NCI-H2029 (cell line): ENCODE measurements at regions not wholly inside any gene's neighbourhood (a gene's known extent, or its start where the extent isn't known, plus 50 kb on each side); places are given as distances from the start of the nearest gene placed in this dataset.
"Not testable (repeated sequence)": the region's sequence is repeated elsewhere in the genome, so short reads cannot be mapped to it uniquely, and the experiment has no call there.

ENCODE experiments used
- DNase-seq: peaks from one replicate; lab custom pipeline; 2025; lab: John Stamatoyannopoulos, UW

GRCh38 chr6:115415378-115415777 lies 645.3 kb downstream of the FRK start:
- no peak for DNase-seq

GRCh38 chr6:115414916-115415315 lies 645.8 kb downstream of the FRK start:
- not testable (repeated sequence) for DNase-seq

- no peak for DNase-seq
Measured at GRCh38 chr6:115411756-115412155, 648.9 kb downstream of the FRK start.

- DNase-seq: no peak
Measured at GRCh38 chr6:115404446-115404845, 656.2 kb downstream of the FRK start.

GRCh38 chr6:115398607-115399006 lies 662.1 kb downstream of the FRK start:
- DNase-seq: no peak

GRCh38 chr6:115396112-115396906 lies 664.4 kb downstream of the FRK start:
- no peak for DNase-seq

GRCh38 chr6:115393821-115394220 lies 666.9 kb downstream of the FRK start:
- DNase-seq: no peak

- no peak for DNase-seq
Measured at GRCh38 chr6:115370202-115370601, 690.5 kb downstream of the FRK start.

- DNase-seq: no peak
Measured at GRCh38 chr6:115365783-115366182, 694.9 kb downstream of the FRK start.

GRCh38 chr6:115363379-115363778 lies 697.3 kb downstream of the FRK start:
- DNase-seq: no peak

- DNase-seq: no peak
Measured at GRCh38 chr6:115362234-115362633, 698.5 kb downstream of the FRK start.

- DNase-seq: peak; percentile 70
Measured at GRCh38 chr6:115360602-115361325, 699.9 kb downstream of the FRK start.

- peak; percentile 96 for DNase-seq
Measured at GRCh38 chr6:115358616-115359015, 702.1 kb downstream of the FRK start.

GRCh38 chr6:115356371-115356770 lies 704.3 kb downstream of the FRK start:
- DNase-seq: no peak

GRCh38 chr6:115323001-115323400 lies 737.7 kb downstream of the FRK start:
- DNase-seq: no peak

GRCh38 chr6:115319823-115320222 lies 740.9 kb downstream of the FRK start:
- no peak for DNase-seq

GRCh38 chr6:115310156-115310555 lies 750.5 kb downstream of the FRK start:
- DNase-seq: no peak

GRCh38 chr6:115302731-115303130 lies 758.0 kb downstream of the FRK start:
- DNase-seq: no peak

- no peak for DNase-seq
Measured at GRCh38 chr6:115287467-115287866, 773.2 kb downstream of the FRK start.

- DNase-seq: no peak
Measured at GRCh38 chr6:115276881-115277565, 783.7 kb downstream of the FRK start.

GRCh38 chr6:115272311-115272710 lies 788.4 kb downstream of the FRK start:
- no peak for DNase-seq

- peak; percentile 76 for DNase-seq
Measured at GRCh38 chr6:115271434-115271833, 789.3 kb downstream of the FRK start.

GRCh38 chr6:115270953-115271352 lies 789.7 kb downstream of the FRK start:
- DNase-seq: peak; percentile 99
